PFSK-1 (cell line): ENCODE measurements at regions not wholly inside any gene's neighbourhood (a gene's known extent, or its start where the extent isn't known, plus 50 kb on each side); places are given as distances from the start of the nearest gene placed in this dataset.

ENCODE experiments used
- FOXP2 ChIP-seq: optimal IDR thresholded peaks from 2 replicates; pipeline ENCODE3; 2011; ENCODE audit warnings: borderline replicate concordance, control low read depth, inconsistent platforms; ENCODE audit not compliant: insufficient read depth; ENCODE audit errors: extremely low read length, extremely low read depth
- POLR2AphosphoS5 ChIP-seq: IDR thresholded peaks from 2 replicates; pipeline ENCODE4 v1.6.1; 2012; ENCODE audit warnings: low read depth, mild to moderate bottlenecking, control low read depth, low read length, moderate library complexity
- SIN3A ChIP-seq: IDR thresholded peaks from 2 replicates; pipeline ENCODE4 v1.6.1; 2012; ENCODE audit warnings: mild to moderate bottlenecking, low read length, moderate library complexity, borderline replicate concordance; ENCODE audit not compliant: insufficient read depth
- TAF1 ChIP-seq: IDR thresholded peaks from 2 replicates; pipeline ENCODE4 v1.6.1; 2012; ENCODE audit warnings: low read length, control low read depth, borderline replicate concordance; ENCODE audit not compliant: insufficient read depth
- TF ChIP-seq, protein P1 (sequence below), 2 experiments: IDR thresholded peaks; 2 replicates each; pipeline versions ENCODE4 v1.6.1 to v1.8.0; 2011 to 2012; ENCODE audit warnings: low read depth in 2 of 2, low read length in 2 of 2, control low read depth in 1 of 2, inconsistent platforms in 1 of 2, mild to moderate bottlenecking in 1 of 2, moderate library complexity in 1 of 2; ENCODE audit not compliant: insufficient read depth in 1 of 2

DNA sequence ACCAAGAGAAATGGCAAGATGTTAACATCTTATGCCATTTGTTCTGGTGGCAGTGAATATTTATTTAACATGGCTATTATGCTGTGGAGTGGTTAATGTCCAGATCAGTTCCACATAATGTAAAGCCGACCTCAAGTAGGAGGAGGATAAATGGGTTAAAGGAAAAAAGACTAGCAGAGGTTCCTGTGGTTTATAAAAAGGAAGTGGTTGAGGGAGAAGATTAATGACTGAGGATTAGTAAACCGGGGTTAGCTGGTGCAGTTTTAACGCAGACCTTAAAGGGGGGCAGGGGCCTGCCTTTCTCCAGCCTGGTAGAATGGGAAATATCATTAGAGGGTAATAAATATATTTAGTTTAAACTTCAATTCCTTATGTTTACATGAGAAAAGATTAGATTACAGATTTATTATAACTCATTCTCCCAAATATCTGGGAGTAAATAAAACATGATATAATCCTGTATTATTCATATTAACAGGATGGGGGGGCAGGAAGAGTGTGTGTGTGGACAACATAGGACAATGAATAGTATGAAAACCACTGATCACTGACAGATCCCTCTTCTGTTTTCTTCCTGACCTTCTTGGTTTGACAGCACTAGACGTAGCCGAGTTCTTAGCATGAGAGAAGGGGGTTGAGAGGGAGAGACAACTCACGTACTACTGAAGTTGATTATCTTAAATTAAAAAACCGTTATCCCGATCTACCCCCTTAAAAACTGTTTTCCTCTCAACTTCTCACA, 124.1 kb upstream of the LIMCH1 start:
- TF ChIP-seq, protein P1, sequence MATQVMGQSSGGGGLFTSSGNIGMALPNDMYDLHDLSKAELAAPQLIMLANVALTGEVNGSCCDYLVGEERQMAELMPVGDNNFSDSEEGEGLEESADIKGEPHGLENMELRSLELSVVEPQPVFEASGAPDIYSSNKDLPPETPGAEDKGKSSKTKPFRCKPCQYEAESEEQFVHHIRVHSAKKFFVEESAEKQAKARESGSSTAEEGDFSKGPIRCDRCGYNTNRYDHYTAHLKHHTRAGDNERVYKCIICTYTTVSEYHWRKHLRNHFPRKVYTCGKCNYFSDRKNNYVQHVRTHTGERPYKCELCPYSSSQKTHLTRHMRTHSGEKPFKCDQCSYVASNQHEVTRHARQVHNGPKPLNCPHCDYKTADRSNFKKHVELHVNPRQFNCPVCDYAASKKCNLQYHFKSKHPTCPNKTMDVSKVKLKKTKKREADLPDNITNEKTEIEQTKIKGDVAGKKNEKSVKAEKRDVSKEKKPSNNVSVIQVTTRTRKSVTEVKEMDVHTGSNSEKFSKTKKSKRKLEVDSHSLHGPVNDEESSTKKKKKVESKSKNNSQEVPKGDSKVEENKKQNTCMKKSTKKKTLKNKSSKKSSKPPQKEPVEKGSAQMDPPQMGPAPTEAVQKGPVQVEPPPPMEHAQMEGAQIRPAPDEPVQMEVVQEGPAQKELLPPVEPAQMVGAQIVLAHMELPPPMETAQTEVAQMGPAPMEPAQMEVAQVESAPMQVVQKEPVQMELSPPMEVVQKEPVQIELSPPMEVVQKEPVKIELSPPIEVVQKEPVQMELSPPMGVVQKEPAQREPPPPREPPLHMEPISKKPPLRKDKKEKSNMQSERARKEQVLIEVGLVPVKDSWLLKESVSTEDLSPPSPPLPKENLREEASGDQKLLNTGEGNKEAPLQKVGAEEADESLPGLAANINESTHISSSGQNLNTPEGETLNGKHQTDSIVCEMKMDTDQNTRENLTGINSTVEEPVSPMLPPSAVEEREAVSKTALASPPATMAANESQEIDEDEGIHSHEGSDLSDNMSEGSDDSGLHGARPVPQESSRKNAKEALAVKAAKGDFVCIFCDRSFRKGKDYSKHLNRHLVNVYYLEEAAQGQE (IDR thresholded peaks at IDR 0.05; ENCODE audit: insufficient read depth in 1 of 2, low read depth in 2 of 2, low read length in 2 of 2), result no peak
- TF ChIP-seq SIN3A (no peak), FOXP2 (no peak), POLR2AphosphoS5 (no peak), TAF1 (no peak)

DNA sequence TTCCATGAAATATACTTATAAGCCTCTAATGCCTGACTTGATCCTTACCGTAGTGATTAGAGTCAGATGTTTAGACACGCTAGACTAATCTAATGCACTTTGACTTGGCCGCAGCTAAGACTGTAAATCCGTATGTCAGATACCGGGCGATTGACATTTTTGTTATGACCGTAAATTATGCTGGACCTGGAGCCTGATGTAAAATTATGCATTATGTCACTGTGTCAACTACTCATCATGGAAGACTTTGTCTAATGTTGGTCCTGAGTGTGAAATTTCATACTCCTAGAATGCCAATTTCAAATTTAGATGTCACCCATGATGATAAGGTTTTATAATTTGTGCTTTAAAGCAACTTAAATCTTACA, 123.6 kb upstream of the LIMCH1 start:
- TF ChIP-seq, protein P1 (IDR thresholded peaks at IDR 0.05; ENCODE audit: insufficient read depth in 1 of 2, low read depth in 2 of 2, low read length in 2 of 2), result no peak
- no peak for TF ChIP-seq TAF1
- no peak for TF ChIP-seq POLR2AphosphoS5
- no peak for TF ChIP-seq FOXP2
- no peak for TF ChIP-seq SIN3A

DNA sequence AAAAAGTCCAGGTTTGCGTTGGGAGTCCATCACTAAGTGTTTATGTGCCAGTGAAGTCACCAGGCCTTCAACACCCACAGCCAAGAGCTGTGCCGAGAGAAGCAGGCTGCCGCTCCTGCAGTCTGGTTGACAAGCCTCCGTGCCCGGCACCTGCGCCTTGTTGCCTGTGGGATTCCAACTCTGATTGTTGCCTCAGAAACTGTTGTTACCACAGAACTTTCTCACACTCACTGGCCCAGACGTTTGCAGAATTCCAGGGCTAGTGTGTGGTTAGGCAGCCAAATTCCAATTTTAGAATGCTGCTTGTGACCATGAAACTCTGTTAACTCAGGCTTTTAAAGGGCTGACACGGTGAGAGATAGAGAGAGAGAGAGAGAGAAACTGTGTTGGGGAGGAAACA, 119.5 kb upstream of the LIMCH1 start:
- no peak for TF ChIP-seq TAF1
- TF ChIP-seq POLR2AphosphoS5, result no peak
- no peak for TF ChIP-seq SIN3A
- TF ChIP-seq FOXP2, result no peak
- TF ChIP-seq, protein P1 (IDR thresholded peaks at IDR 0.05; ENCODE audit: insufficient read depth in 1 of 2, low read depth in 2 of 2, low read length in 2 of 2), result no peak

DNA sequence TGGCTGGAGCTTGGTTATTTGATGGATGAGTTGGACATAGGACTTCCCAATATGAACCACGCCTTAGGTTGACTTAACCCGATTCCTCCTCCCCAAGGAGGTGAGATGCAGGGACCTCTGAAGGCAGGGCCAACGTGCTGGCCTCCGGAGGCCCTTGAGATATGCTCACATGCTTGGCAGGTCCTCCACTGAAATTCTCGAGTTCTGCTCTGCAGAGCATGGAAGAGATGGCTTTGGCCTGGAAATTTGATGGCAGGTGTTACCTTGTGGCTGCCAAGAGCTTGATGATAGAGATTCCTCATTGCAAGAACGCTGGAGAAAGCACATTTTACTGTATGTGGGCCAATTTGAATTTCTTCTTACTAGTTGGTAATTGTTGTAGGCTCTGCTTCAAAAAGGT, 117.4 kb upstream of the LIMCH1 start:
- TF ChIP-seq TAF1 (no peak), FOXP2 (no peak)

DNA sequence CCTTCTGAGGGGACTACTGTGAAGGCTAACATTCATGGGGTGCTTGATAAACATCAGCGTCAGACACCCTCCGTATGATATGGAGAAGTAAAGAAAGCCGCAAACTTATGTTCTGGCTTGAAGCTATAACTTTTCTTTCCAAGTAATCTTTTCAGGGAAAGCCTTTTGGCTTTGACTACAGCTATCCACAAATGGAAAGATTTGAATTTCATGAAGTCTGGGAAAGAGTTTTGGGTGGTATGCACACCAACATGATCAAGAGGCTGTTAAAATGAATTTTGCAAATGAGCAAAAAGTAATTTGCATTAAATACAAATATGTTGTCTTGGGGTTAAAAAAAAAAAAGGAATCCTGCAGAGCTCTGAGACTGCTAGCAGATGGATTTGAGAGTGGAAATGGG, 114.8 kb upstream of the LIMCH1 start:
- TF ChIP-seq TAF1 (no peak), FOXP2 (no peak), SIN3A (no peak), POLR2AphosphoS5 (no peak)
- TF ChIP-seq, protein P1 (IDR thresholded peaks at IDR 0.05; ENCODE audit: insufficient read depth in 1 of 2, low read depth in 2 of 2, low read length in 2 of 2), result no peak
